Esophagus squamous epithelium (tissue), 5 donors: ENCODE measurements at regions not wholly inside any gene's neighbourhood (a gene's known extent, or its start where the extent isn't known, plus 50 kb on each side); places are given as distances from the start of the nearest gene placed in this dataset.
"Not testable (repeated sequence)": the region's sequence is repeated elsewhere in the genome, so short reads cannot be mapped to it uniquely, and the experiment has no call there.

Experiments
- DNase-seq: peaks from one replicate; lab custom pipeline; 2025; lab: John Stamatoyannopoulos, UW
- H3K27ac ChIP-seq, 4 donors: fragments of 200-600 bp; sonication (generic); one replicate each; pipeline ENCODE4 v1.5.1; 2016 to 2019; ENCODE audit warnings: mild to moderate bottlenecking in 1 of 4
- H3K27me3 ChIP-seq, 4 donors: fragments of 200-600 bp; sonication (generic); 1 replicate in 3 of 4; 2 replicates in 1 of 4; pipeline versions ENCODE4 v1.5.1 to v1.6.0; 2017 to 2021; ENCODE audit warnings: antibody characterized with exemption in 1 of 4
- H3K36me3 ChIP-seq, 3 donors: fragments of 200-600 bp; sonication (generic); one replicate each; pipeline ENCODE4 v1.5.1; 2016 to 2019
- H3K4me1 ChIP-seq, 3 donors: fragments of 200-600 bp; sonication (generic); one replicate each; pipeline ENCODE4 v1.5.1; 2017 to 2019
- H3K4me3 ChIP-seq, 4 donors: fragments of 200-600 bp; sonication (generic); 1 replicate in 3 of 4; 2 replicates in 1 of 4; pipeline ENCODE4 v1.5.1; 2016 to 2019; ENCODE audit warnings: mild to moderate bottlenecking in 2 of 4, moderate library complexity in 1 of 4
- H3K9me3 ChIP-seq, 3 donors: fragments of 200-600 bp; sonication (generic); one replicate each; pipeline ENCODE4 v1.5.1; 2016 to 2019
- POLR2A ChIP-seq, 4 donors: fragments of 450-650 bp; IDR thresholded peaks; one replicate each; pipeline ENCODE4 v1.6.1; 2017; ENCODE audit warnings: antibody characterized with exemption in 4 of 4, mild to moderate bottlenecking in 4 of 4, moderate library complexity in 3 of 4
- WGBS, 2 donors: methylation state at CpG; one replicate each; pipeline ENCODE4 v1.1.5; 2018; 5-methylcytosine and 5-hydroxymethylcytosine counted together
- intact Hi-C: fragments of 100-400 bp; cut with DNase I; formaldehyde crosslinking; loops from one replicate; pipeline ENCODE4 v1.15.0; 2022
- TF ChIP-seq, protein P1 (sequence below), 6 experiments: fragments of 450-650 bp in 4 of 6; fragments of 200-600 bp in 2 of 6; sonication (generic) in 2 of 6; IDR thresholded peaks; one replicate each; pipeline ENCODE4 v1.5.1; 2016 to 2019; ENCODE audit warnings: antibody characterized with exemption in 6 of 6, mild to moderate bottlenecking in 4 of 6, moderate library complexity in 4 of 6
- donor health status: DM: yes; HTN: yes; CAD: no.

- no peak for TF ChIP-seq POLR2A (IDR thresholded peaks at IDR 0.05)
- TF ChIP-seq, protein P1, sequence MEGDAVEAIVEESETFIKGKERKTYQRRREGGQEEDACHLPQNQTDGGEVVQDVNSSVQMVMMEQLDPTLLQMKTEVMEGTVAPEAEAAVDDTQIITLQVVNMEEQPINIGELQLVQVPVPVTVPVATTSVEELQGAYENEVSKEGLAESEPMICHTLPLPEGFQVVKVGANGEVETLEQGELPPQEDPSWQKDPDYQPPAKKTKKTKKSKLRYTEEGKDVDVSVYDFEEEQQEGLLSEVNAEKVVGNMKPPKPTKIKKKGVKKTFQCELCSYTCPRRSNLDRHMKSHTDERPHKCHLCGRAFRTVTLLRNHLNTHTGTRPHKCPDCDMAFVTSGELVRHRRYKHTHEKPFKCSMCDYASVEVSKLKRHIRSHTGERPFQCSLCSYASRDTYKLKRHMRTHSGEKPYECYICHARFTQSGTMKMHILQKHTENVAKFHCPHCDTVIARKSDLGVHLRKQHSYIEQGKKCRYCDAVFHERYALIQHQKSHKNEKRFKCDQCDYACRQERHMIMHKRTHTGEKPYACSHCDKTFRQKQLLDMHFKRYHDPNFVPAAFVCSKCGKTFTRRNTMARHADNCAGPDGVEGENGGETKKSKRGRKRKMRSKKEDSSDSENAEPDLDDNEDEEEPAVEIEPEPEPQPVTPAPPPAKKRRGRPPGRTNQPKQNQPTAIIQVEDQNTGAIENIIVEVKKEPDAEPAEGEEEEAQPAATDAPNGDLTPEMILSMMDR (IDR thresholded peaks at IDR 0.05), result no peak
- Histone ChIP-seq H3K4me3 (no peak overlapping the region), H3K27me3 (no peaks in the 10 kb centered on the region), H3K27ac (no peak overlapping the region), H3K4me1 (no peaks in the 10 kb centered on the region), H3K9me3 (peaks cover 0 to 23% (median 0%) of the 10 kb centered on the region in 3 donors), H3K36me3 (no peaks in the 10 kb centered on the region)
- DNase-seq, result no peak
- intact Hi-C loops, result no loop called here
Measured at GRCh38 chr5:45893309-45893708, 197.1 kb upstream of the HCN1 start.

GRCh38 chr5:45890441-45891080 is 194.4 kb upstream of the HCN1 start:
- intact Hi-C loops, H3K4me3 ChIP-seq, H3K27me3 ChIP-seq, H3K36me3 ChIP-seq, H3K4me1 ChIP-seq, H3K27ac ChIP-seq, DNase-seq: not testable (repeated sequence)
- peaks cover 0 to 33% (median 0%) of the 10 kb centered on the region in 3 donors for H3K9me3 ChIP-seq
- no CpG with 5 or more reads among the region's 28 CpGs for WGBS, 2 donors

DNA sequence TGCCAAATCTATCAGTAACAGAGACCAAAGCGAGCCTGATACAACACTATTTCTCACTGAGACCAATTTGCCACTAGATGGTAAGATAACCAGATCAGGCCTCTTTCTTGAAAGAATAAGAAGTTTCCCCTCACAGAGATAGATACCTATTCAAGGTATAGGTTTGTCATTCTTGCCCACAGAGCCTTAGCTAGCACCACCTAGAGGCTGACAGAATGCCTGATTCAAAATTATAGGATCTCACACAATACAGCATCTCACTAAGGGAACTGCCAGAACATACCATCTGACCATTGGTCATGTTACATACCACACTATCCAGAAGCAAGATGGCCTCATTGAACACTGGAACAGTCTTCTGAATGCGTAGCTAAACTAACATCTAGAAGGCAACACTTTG is 166.6 kb upstream of the HCN1 start:
- 49 to 63% methylated on average over 2 of the region's 2 CpGs for WGBS, 2 donors
- H3K4me1 ChIP-seq, result no peaks in the 10 kb centered on the region
- DNase-seq, result no peak
- no peaks in the 10 kb centered on the region for H3K36me3 ChIP-seq
- H3K4me3 ChIP-seq, result no peak overlapping the region
- no peaks in the 10 kb centered on the region for H3K9me3 ChIP-seq
- H3K27ac ChIP-seq, result no peak overlapping the region
- no peaks in the 10 kb centered on the region for H3K27me3 ChIP-seq
- intact Hi-C loops, result no loop called here
- TF ChIP-seq POLR2A (IDR thresholded peaks at IDR 0.05), result no peak
- TF ChIP-seq, protein P1 (IDR thresholded peaks at IDR 0.05), result no peak

DNA sequence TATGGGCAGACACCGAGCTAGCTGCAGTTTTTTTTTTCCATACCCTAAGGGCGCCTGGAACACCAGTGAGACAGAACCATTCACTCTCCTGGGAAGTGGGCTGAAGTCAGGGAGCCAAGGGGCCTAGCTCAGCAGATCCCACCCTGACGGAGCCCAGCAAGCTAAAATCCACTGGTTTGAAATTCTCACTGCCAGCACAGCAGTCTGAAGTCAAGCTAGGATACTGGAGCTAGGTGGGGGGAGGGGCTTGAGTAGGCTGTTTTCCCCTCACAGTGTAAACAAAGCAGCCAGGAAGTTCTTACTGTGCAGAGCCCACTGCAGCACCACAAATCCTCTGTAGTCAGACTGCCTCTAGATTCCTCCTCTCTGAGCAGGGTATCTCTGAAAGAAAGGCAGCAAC is 151.7 kb upstream of the HCN1 start:
- Histone ChIP-seq H3K4me1 (no peaks in the 10 kb centered on the region), H3K27me3 (no peaks in the 10 kb centered on the region), H3K4me3 (no peak overlapping the region), H3K9me3 (peaks cover 0 to 14% (median 0%) of the 10 kb centered on the region in 3 donors), H3K36me3 (no peaks in the 10 kb centered on the region), H3K27ac (no peak overlapping the region)
- TF ChIP-seq POLR2A (IDR thresholded peaks at IDR 0.05), result no peak
- TF ChIP-seq, protein P1 (IDR thresholded peaks at IDR 0.05), result no peak
- 100% methylated on average over 1 of the region's 3 CpGs; no CpG with 5 or more reads in 1 of the 2 donors for WGBS, 2 donors
- intact Hi-C loops, result no loop called here
- DNase-seq, result no peak

DNA sequence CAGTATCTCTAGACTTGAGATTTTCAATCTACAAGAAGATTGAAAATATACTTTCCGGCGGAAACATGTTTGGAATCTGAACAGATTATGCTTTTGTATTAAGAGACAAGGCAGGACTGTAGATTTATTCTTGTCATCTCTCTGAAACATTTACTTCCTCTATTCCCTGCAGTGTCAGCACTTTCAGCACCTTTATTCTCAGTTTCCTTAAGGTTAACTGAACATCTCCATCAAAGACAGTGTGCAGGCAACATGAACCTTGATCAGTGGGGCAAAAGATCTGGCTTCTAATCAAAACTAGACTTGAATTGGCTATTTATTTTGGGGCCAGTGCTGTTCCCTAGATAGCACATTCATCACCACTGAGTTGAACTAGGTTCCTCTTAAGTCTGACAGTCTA is 129.9 kb upstream of the HCN1 start:
- no peak for TF ChIP-seq POLR2A (IDR thresholded peaks at IDR 0.05)
- TF ChIP-seq, protein P1 (IDR thresholded peaks at IDR 0.05), result no peak
- H3K4me1 ChIP-seq, result no peaks in the 10 kb centered on the region
- no peaks in the 10 kb centered on the region for H3K27me3 ChIP-seq
- no peaks in the 10 kb centered on the region for H3K9me3 ChIP-seq
- no peak for DNase-seq
- no peak overlapping the region for H3K27ac ChIP-seq
- H3K36me3 ChIP-seq, result no peaks in the 10 kb centered on the region
- intact Hi-C loops, result no loop called here
- 90 to 100% methylated on average over 2 of the region's 2 CpGs for WGBS, 2 donors
- no peak overlapping the region for H3K4me3 ChIP-seq

DNA sequence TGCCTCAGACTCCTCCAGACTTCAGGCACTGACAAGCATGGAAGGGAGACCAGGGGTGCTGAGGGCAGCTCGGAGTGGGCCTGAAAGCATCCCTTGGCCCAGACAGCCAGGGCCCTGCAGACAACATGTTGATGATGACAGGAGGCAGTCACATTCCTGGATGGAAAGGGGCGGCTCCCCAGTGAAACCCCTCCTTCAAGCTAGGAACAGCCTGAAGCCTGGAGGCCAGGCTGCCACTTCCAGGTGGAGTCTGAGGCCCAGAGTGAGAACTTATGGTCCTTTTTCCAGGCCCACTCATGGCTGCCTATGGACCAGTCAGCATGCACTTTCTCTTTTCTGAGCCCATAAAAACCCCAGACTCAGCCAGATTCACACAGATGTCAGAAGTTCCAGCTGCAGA is 104.2 kb upstream of the HCN1 start:
- intact Hi-C loops, result no loop called here
- DNase-seq, result no peak
- 100% methylated on average over 1 of the region's 2 CpGs; no CpG with 5 or more reads in 1 of the 2 donors for WGBS, 2 donors
- no peaks in the 10 kb centered on the region for H3K27me3 ChIP-seq
- H3K27ac ChIP-seq, result no peak overlapping the region
- no peak overlapping the region for H3K4me3 ChIP-seq
- no peak for TF ChIP-seq POLR2A (IDR thresholded peaks at IDR 0.05)
- TF ChIP-seq, protein P1 (IDR thresholded peaks at IDR 0.05), result no peak
- H3K4me1 ChIP-seq, result no peaks in the 10 kb centered on the region
- H3K36me3 ChIP-seq, result no peaks in the 10 kb centered on the region
- H3K9me3 ChIP-seq, result peaks cover 0 to 37% (median 15%) of the 10 kb centered on the region in 3 donors
